ENCODE measurements at regions not wholly inside any gene's neighbourhood (a gene's known extent, or its start where the extent isn't known, plus 50 kb on each side); places are given as distances from the start of the nearest gene placed in this dataset.

GRCh38 chr4:140208921-140209320 is 54.9 kb upstream of the MAML3 start:
- no peak for DNase-seq
